Sigmoid colon (tissue), 6 donors: ENCODE measurements at regions not wholly inside any gene's neighbourhood (a gene's known extent, or its start where the extent isn't known, plus 50 kb on each side); places are given as distances from the start of the nearest gene placed in this dataset.

Experiments used
- DNase-seq: peaks from one replicate; pipeline ENCODE4 v3.0.0-alpha.2; 2019
- H3K27ac ChIP-seq, 4 donors: fragments of 200-600 bp; sonication (generic); one replicate each; pipeline ENCODE4 v1.5.1; 2016 to 2019; ENCODE audit warnings: mild to moderate bottlenecking in 1 of 4
- H3K27me3 ChIP-seq, 3 donors: fragments of 200-600 bp; sonication (generic); one replicate each; pipeline ENCODE4 v1.5.1; 2019; ENCODE audit warnings: mild to moderate bottlenecking in 1 of 3
- H3K36me3 ChIP-seq, 4 donors: fragments of 200-600 bp; sonication (generic); one replicate each; pipeline ENCODE4 v1.5.1; 2016 to 2019
- H3K4me1 ChIP-seq, 4 donors: fragments of 200-600 bp; sonication (generic); one replicate each; pipeline ENCODE4 v1.5.1; 2017 to 2019
- H3K4me3 ChIP-seq, 4 donors: fragments of 200-600 bp; sonication (generic); one replicate each; pipeline ENCODE4 v1.5.1; 2017 to 2019; ENCODE audit warnings: mild to moderate bottlenecking in 2 of 4, moderate library complexity in 1 of 4
- H3K9me3 ChIP-seq, 4 donors: fragments of 200-600 bp in 3 of 4; sonication (generic) in 3 of 4; one replicate each; pipeline versions ENCODE4 v1.5.1 to v1.6.1; 2013 to 2019
- EP300 ChIP-seq, 4 donors: sonication (generic); formaldehyde crosslinking; IDR thresholded peaks; one replicate each; pipeline ENCODE4 v1.6.1; 2017; ENCODE audit warnings: antibody characterized with exemption in 4 of 4
- POLR2A ChIP-seq, 2 donors: fragments of 450-650 bp; IDR thresholded peaks; one replicate each; pipeline ENCODE4 v1.6.1; 2016; ENCODE audit warnings: antibody characterized with exemption in 2 of 2, mild to moderate bottlenecking in 2 of 2, moderate library complexity in 2 of 2
- POLR2AphosphoS5 ChIP-seq, 4 donors: sonication (generic); formaldehyde crosslinking; IDR thresholded peaks; one replicate each; pipeline ENCODE4 v1.6.1; 2017; ENCODE audit warnings: antibody characterized with exemption in 4 of 4
- WGBS, 2 donors: extraction: QIAGEN DNeasy Blood & Tissue Kit; methylation state at CpG; one replicate each; pipeline ENCODE4 v1.1.7; 2013; 5-methylcytosine and 5-hydroxymethylcytosine counted together
- intact Hi-C: fragments of 100-400 bp; cut with DNase I; formaldehyde crosslinking; loops from one replicate; pipeline ENCODE4 v1.15.1; 2023
- TF ChIP-seq, protein P1 (sequence below), 4 experiments: fragments of 450-650 bp in 3 of 4; fragments of 200-600 bp in 1 of 4; IDR thresholded peaks; one replicate each; pipeline ENCODE4 v1.5.1; 2016 to 2019; ENCODE audit warnings: antibody characterized with exemption in 4 of 4, mild to moderate bottlenecking in 3 of 4, moderate library complexity in 2 of 4
- donor health status: healthy with polysubstance abuse.
- donor health status: healthy.

DNA sequence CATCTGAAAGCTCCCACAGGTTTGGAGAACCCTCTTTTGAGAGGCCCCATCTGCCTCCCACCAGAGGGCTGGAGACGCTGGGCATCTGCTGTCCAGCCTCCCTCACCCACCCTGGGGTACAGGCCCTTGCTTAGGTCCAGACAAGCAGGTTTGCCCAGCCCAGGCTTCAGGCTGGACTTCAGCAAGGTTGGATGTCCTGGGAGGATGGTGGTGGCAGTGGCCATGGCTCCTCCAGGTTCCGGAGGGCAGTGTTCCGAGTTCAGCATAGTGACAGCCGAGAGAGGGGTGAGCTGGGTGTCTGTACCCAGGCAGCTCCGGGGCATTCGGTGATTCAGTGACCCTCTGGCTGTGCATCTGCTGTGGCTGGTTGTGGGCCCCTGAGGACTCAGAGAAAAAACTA is 58.2 kb upstream of the HDAC4 start:
- intact Hi-C loops = no loop called here
- Histone ChIP-seq H3K9me3 (no peaks in the 10 kb centered on the region), H3K36me3 (no peaks in the 10 kb centered on the region), H3K4me3 (no peak overlapping the region), H3K4me1 (peaks cover 0 to 11% (median 6%) of the 10 kb centered on the region in 4 donors), H3K27me3 (no peaks in the 10 kb centered on the region), H3K27ac (no peak overlapping the region)
- no peak for TF ChIP-seq EP300 (IDR thresholded peaks at IDR 0.05)
- TF ChIP-seq POLR2AphosphoS5 (IDR thresholded peaks at IDR 0.05) = no peak
- TF ChIP-seq, protein P1, sequence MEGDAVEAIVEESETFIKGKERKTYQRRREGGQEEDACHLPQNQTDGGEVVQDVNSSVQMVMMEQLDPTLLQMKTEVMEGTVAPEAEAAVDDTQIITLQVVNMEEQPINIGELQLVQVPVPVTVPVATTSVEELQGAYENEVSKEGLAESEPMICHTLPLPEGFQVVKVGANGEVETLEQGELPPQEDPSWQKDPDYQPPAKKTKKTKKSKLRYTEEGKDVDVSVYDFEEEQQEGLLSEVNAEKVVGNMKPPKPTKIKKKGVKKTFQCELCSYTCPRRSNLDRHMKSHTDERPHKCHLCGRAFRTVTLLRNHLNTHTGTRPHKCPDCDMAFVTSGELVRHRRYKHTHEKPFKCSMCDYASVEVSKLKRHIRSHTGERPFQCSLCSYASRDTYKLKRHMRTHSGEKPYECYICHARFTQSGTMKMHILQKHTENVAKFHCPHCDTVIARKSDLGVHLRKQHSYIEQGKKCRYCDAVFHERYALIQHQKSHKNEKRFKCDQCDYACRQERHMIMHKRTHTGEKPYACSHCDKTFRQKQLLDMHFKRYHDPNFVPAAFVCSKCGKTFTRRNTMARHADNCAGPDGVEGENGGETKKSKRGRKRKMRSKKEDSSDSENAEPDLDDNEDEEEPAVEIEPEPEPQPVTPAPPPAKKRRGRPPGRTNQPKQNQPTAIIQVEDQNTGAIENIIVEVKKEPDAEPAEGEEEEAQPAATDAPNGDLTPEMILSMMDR (IDR thresholded peaks at IDR 0.05) = no peak
- no peak for TF ChIP-seq POLR2A (IDR thresholded peaks at IDR 0.05)
- peak; percentile 50 for DNase-seq
- WGBS, 2 donors = 91 to 92% methylated on average over 6 of the region's 6 CpGs

- intact Hi-C loops = no loop called here
- Histone ChIP-seq H3K27ac (no peak overlapping the region), H3K36me3 (no peaks in the 10 kb centered on the region), H3K4me3 (no peak overlapping the region), H3K27me3 (no peaks in the 10 kb centered on the region), H3K4me1 (no peaks in the 10 kb centered on the region), H3K9me3 (no peaks in the 10 kb centered on the region)
- WGBS, 2 donors = 87 to 91% methylated on average over 17 of the region's 17 CpGs
- DNase-seq = no peak
- TF ChIP-seq EP300 (IDR thresholded peaks at IDR 0.05) = no peak
- TF ChIP-seq POLR2A (IDR thresholded peaks at IDR 0.05) = no peak
- TF ChIP-seq, protein P1 (IDR thresholded peaks at IDR 0.05) = no peak
- no peak for TF ChIP-seq POLR2AphosphoS5 (IDR thresholded peaks at IDR 0.05)
Observed at GRCh38 chr2:239457586-239458445, 57.0 kb upstream of the HDAC4 start.

DNA sequence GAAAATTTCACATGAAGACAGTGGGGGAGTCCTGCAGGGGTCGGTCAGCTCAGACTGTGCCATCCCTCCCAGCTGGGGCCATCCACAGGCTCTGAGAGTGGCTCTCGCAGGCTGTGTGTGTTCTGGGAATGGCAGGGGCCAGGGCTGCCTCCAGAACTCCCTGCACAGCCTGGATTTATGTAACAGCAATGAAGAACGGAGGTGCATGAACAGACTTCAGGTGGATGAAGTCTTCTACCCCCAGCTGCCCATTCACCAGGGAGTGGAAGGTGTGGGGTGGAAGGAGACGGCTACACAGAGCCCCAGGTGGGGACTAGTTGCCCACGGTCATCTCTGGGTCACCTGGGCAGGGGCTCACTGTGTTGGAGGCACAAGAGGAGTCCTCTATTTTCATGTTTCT is 56.1 kb upstream of the HDAC4 start:
- Histone ChIP-seq H3K27ac (no peak overlapping the region), H3K4me3 (no peak overlapping the region), H3K9me3 (peaks cover 0 to 2% (median 0%) of the 10 kb centered on the region in 4 donors), H3K27me3 (no peaks in the 10 kb centered on the region), H3K36me3 (no peaks in the 10 kb centered on the region), H3K4me1 (no peaks in the 10 kb centered on the region)
- DNase-seq = no peak
- TF ChIP-seq POLR2AphosphoS5 (IDR thresholded peaks at IDR 0.05) (no peak), POLR2A (IDR thresholded peaks at IDR 0.05) (no peak), EP300 (IDR thresholded peaks at IDR 0.05) (no peak)
- TF ChIP-seq, protein P1 (IDR thresholded peaks at IDR 0.05) = no peak
- 76 to 78% methylated on average over 5 of the region's 5 CpGs for WGBS, 2 donors
- intact Hi-C loops = no loop called here

GRCh38 chr2:239455436-239456203 is 54.8 kb upstream of the HDAC4 start:
- DNase-seq = no peak
- TF ChIP-seq POLR2AphosphoS5 (IDR thresholded peaks at IDR 0.05) = no peak
- TF ChIP-seq, protein P1 (IDR thresholded peaks at IDR 0.05) = no peak
- no peak for TF ChIP-seq POLR2A (IDR thresholded peaks at IDR 0.05)
- no peak for TF ChIP-seq EP300 (IDR thresholded peaks at IDR 0.05)
- Histone ChIP-seq H3K4me1 (no peaks in the 10 kb centered on the region), H3K36me3 (no peaks in the 10 kb centered on the region), H3K27me3 (no peaks in the 10 kb centered on the region), H3K27ac (no peak overlapping the region), H3K9me3 (peaks cover 0 to 5% (median 0%) of the 10 kb centered on the region in 4 donors), H3K4me3 (no peak overlapping the region)
- intact Hi-C loops = no loop called here
- 85 to 86% methylated on average over 17 of the region's 17 CpGs for WGBS, 2 donors
